Endodermal cell (in vitro differentiated cells): ENCODE measurements at regions not wholly inside any gene's neighbourhood (a gene's known extent, or its start where the extent isn't known, plus 50 kb on each side); places are given as distances from the start of the nearest gene placed in this dataset.

Source experiments
- DNase-seq: peaks from one replicate; pipeline ENCODE4 v3.0.0-alpha.2; 2017
- H3K27ac ChIP-seq: 2 replicates; pipeline ENCODE4 v1.5.1; 2013; ENCODE audit warnings: mild to moderate bottlenecking, low read depth, low read length, moderate library complexity
- H3K27me3 ChIP-seq: 2 replicates; pipeline ENCODE4 v1.6.1; 2013; ENCODE audit warnings: mild to moderate bottlenecking, low read length, moderate library complexity; ENCODE audit not compliant: insufficient read depth, control insufficient read depth, poor library complexity, severe bottlenecking
- H3K36me3 ChIP-seq: 2 replicates; pipeline ENCODE4 v1.7.0; 2013; ENCODE audit warnings: mild to moderate bottlenecking, low read length, moderate library complexity; ENCODE audit not compliant: control insufficient read depth, insufficient read depth
- H3K4me1 ChIP-seq: one replicate; pipeline ENCODE4 v1.7.0; 2013; ENCODE audit warnings: low read length; ENCODE audit not compliant: control insufficient read depth, insufficient read depth
- H3K4me3 ChIP-seq: 2 replicates; pipeline ENCODE4 v1.5.1; 2013; ENCODE audit warnings: mild to moderate bottlenecking, low read length, moderate library complexity
- H3K9ac ChIP-seq: 2 replicates; pipeline ENCODE4 v1.6.1; 2013; ENCODE audit warnings: mild to moderate bottlenecking, low read length, moderate library complexity; ENCODE audit not compliant: poor library complexity, severe bottlenecking; ENCODE audit errors: extremely low read depth
- H3K9me3 ChIP-seq: 2 replicates; pipeline ENCODE4 v1.6.1; 2013; ENCODE audit warnings: mild to moderate bottlenecking, low read length, moderate library complexity; ENCODE audit not compliant: control insufficient read depth
- H3K27ac Mint-ChIP-seq: 2 replicates; pipeline ENCODE4 v1.8.0; 2020; ENCODE audit warnings: mixed read lengths
- H3K27me3 Mint-ChIP-seq: 2 replicates; pipeline ENCODE4 v1.8.0; 2021; ENCODE audit warnings: mild to moderate bottlenecking, mixed read lengths; ENCODE audit not compliant: insufficient read depth
- H3K36me3 Mint-ChIP-seq: 2 replicates; pipeline ENCODE4 v1.8.0; 2020; ENCODE audit warnings: low read depth, mixed read lengths
- H3K4me1 Mint-ChIP-seq: 2 replicates; pipeline ENCODE4 v1.8.0; 2020; ENCODE audit warnings: mixed read lengths
- H3K4me3 Mint-ChIP-seq: 2 replicates; pipeline ENCODE4 v1.8.0; 2020; ENCODE audit warnings: mild to moderate bottlenecking, moderate library complexity, mixed read lengths
- H3K9me3 Mint-ChIP-seq: 2 replicates; pipeline ENCODE4 v1.8.0; 2020; ENCODE audit warnings: mild to moderate bottlenecking, mixed read lengths
- WGBS, 2 experiments: methylation state at CpG; one replicate each; pipeline versions ENCODE4 v1.1.5 to v1.1.7; 2013; ENCODE audit warnings: missing lambda C conversion rate in 2 of 2, mixed read lengths in 1 of 2; ENCODE audit not compliant: insufficient coverage in 1 of 2, insufficient read length in 1 of 2; 5-methylcytosine and 5-hydroxymethylcytosine counted together
- TF ChIP-seq, protein P1 (sequence below): fragments of 200-600 bp; sonication (generic); conservative IDR thresholded peaks from 2 replicates; pipeline ENCODE4 v1.5.0; 2021; ENCODE audit warnings: antibody characterized with exemption, mild to moderate bottlenecking

DNA sequence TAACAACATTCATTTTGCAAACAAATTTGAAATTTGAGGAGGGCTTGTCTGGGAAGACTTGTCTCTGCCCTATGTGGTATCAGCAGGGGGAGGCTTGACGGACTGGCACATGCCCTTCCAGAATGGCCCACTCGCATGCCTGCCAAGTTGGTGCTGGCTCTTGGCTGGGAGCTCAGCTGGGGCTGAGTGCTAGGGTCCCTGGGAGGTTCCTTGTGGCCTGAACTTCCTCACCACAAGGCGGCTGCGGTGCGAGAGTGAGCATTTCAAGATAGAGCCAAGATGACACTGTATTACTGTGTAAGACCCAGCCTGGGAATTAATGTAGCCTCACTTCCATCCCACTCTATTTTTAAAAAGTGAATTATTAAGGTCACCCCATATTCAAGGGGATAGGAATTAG, 271.6 kb upstream of the PLEKHG7 start:
- Histone ChIP-seq H3K27ac (no peak overlapping the region), H3K4me3 (no peak overlapping the region), H3K4me1 (no peaks in the 10 kb centered on the region), H3K9me3 (no peaks in the 10 kb centered on the region), H3K9ac (no peak overlapping the region), H3K27me3 (no peaks in the 10 kb centered on the region), H3K36me3 (no peaks in the 10 kb centered on the region)
- peaks cover 6% of the 10 kb centered on the region for H3K9me3 Mint-ChIP-seq
- H3K27me3 Mint-ChIP-seq: no peaks in the 10 kb centered on the region
- TF ChIP-seq, protein P1, sequence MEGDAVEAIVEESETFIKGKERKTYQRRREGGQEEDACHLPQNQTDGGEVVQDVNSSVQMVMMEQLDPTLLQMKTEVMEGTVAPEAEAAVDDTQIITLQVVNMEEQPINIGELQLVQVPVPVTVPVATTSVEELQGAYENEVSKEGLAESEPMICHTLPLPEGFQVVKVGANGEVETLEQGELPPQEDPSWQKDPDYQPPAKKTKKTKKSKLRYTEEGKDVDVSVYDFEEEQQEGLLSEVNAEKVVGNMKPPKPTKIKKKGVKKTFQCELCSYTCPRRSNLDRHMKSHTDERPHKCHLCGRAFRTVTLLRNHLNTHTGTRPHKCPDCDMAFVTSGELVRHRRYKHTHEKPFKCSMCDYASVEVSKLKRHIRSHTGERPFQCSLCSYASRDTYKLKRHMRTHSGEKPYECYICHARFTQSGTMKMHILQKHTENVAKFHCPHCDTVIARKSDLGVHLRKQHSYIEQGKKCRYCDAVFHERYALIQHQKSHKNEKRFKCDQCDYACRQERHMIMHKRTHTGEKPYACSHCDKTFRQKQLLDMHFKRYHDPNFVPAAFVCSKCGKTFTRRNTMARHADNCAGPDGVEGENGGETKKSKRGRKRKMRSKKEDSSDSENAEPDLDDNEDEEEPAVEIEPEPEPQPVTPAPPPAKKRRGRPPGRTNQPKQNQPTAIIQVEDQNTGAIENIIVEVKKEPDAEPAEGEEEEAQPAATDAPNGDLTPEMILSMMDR: peak; percentile 63
- H3K27ac Mint-ChIP-seq: no peak overlapping the region
- H3K36me3 Mint-ChIP-seq: no peaks in the 10 kb centered on the region
- no peak overlapping the region for H3K4me3 Mint-ChIP-seq
- no peaks in the 10 kb centered on the region for H3K4me1 Mint-ChIP-seq
- peak; percentile 74 for DNase-seq
- WGBS, 2 experiments: 87 to 100% methylated on average over 3 to 5 of the region's 5 CpGs

DNA sequence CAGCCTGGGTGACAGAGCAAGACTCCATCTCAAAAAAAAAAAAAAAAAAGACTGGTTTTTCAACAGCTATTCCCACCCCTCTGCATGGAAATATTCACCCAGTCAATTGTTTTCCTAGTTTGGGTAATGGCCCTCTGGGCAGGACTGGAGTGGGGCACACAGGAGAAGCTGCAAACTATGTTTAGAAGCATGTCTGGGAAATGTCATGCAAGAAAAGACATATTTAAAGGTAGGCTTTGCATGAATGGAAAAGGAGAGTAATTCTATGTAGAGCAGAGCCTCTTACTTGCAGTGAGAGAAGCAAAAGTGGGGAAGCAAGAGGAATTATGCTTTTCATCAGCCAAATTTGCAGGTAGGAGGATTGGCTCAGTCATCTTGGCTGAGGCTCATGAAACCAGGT, 276.5 kb upstream of the PLEKHG7 start:
- no peaks in the 10 kb centered on the region for H3K4me1 ChIP-seq
- Mint-ChIP-seq H3K36me3 (no peaks in the 10 kb centered on the region), H3K27ac (peak overlapping the region; percentile 19), H3K27me3 (no peaks in the 10 kb centered on the region), H3K4me1 (peaks cover 5% of the 10 kb centered on the region), H3K4me3 (no peak overlapping the region), H3K9me3 (peaks cover 6% of the 10 kb centered on the region)
- H3K27ac ChIP-seq: no peak overlapping the region
- no peaks in the 10 kb centered on the region for H3K27me3 ChIP-seq
- DNase-seq: no peak
- no peak overlapping the region for H3K9ac ChIP-seq
- TF ChIP-seq, protein P1: no peak
- H3K36me3 ChIP-seq: no peaks in the 10 kb centered on the region
- no peaks in the 10 kb centered on the region for H3K9me3 ChIP-seq
- no peak overlapping the region for H3K4me3 ChIP-seq

DNA sequence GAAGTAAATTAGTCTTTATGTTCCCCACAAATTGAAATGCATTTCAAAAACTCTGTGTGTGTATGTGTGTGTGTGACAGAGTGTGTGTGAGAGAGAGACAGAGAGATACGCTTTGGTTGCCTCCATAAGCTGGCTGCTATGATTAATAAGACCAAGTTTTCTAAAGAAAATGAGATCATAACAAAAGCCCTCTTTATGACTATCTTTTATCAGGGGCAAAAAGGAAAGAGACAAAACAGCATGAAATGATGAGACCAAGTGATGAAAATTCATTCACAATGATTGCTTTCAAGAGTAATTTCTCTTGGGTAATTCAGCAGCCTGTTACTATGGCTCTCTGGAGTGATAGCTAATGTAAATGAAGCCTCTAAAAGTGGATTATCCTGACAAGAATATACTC, 277.6 kb upstream of the PLEKHG7 start:
- no peak overlapping the region for H3K9ac ChIP-seq
- Mint-ChIP-seq H3K36me3 (no peaks in the 10 kb centered on the region), H3K4me3 (no peak overlapping the region), H3K9me3 (peaks cover 6% of the 10 kb centered on the region), H3K27me3 (no peaks in the 10 kb centered on the region), H3K27ac (no peak overlapping the region), H3K4me1 (peaks cover 5% of the 10 kb centered on the region)
- TF ChIP-seq, protein P1: no peak
- WGBS, 2 experiments: 80% methylated on average over 1 of the region's 1 CpG; no CpG with 5 or more reads in 1 of the 2 experiments
- DNase-seq: no peak
- no peaks in the 10 kb centered on the region for H3K27me3 ChIP-seq
- no peaks in the 10 kb centered on the region for H3K9me3 ChIP-seq
- H3K36me3 ChIP-seq: no peaks in the 10 kb centered on the region
- H3K4me3 ChIP-seq: no peak overlapping the region
- no peaks in the 10 kb centered on the region for H3K4me1 ChIP-seq
- H3K27ac ChIP-seq: no peak overlapping the region
